IPS-20b (cell line): ENCODE measurements at regions not wholly inside any gene's neighbourhood (a gene's known extent, or its start where the extent isn't known, plus 50 kb on each side); places are given as distances from the start of the nearest gene placed in this dataset.

Source experiments
- H3K27ac ChIP-seq: one replicate; pipeline ENCODE4 v1.5.1; 2013; ENCODE audit warnings: low read length
- H3K27me3 ChIP-seq: 2 replicates; pipeline ENCODE4 v1.6.1; 2013; ENCODE audit warnings: mild to moderate bottlenecking, low read length, inconsistent platforms; ENCODE audit not compliant: insufficient read depth
- H3K36me3 ChIP-seq: 2 replicates; pipeline ENCODE4 v1.6.1; 2013; ENCODE audit warnings: low read depth, mild to moderate bottlenecking, inconsistent platforms, low read length, moderate library complexity; ENCODE audit not compliant: insufficient read depth
- H3K4me1 ChIP-seq: 2 replicates; pipeline ENCODE4 v1.6.1; 2013; ENCODE audit warnings: mild to moderate bottlenecking, control low read depth, inconsistent platforms, low read length, moderate library complexity; ENCODE audit not compliant: insufficient read depth
- H3K4me3 ChIP-seq: 2 replicates; pipeline ENCODE4 v1.5.1; 2013; ENCODE audit warnings: mild to moderate bottlenecking, low read length, inconsistent platforms
- H3K9ac ChIP-seq: 2 replicates; pipeline ENCODE4 v1.6.1; 2013; ENCODE audit warnings: low read depth, mild to moderate bottlenecking, inconsistent platforms, low read length, moderate library complexity
- H3K9me3 ChIP-seq: 2 replicates; pipeline ENCODE4 v1.6.1; 2013; ENCODE audit warnings: mild to moderate bottlenecking, low read depth, low read length, inconsistent platforms; ENCODE audit not compliant: insufficient read depth

DNA sequence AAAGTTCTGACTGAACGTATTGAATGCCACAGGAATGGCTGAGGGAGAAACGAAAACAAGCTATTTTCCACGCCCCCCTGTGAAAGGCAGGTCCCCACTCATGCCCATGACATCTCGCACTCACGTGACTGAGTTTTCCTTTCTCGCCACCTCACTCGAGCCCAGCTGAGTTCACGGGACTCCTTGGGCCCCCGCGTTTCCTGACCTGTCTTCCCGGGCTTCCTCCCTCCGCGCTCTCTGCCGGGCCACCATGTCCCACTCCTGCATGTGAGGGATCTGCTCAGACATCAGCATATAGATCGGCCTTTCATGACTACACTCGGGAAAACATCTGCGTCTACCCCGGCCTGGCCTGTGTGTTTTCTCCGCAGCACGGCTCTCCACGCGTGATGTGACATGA lies 226.0 kb upstream of the ADARB2 start:
- H3K4me3 ChIP-seq: no peak overlapping the region
- no peaks in the 10 kb centered on the region for H3K9me3 ChIP-seq
- no peaks in the 10 kb centered on the region for H3K36me3 ChIP-seq
- no peaks in the 10 kb centered on the region for H3K4me1 ChIP-seq
- H3K27me3 ChIP-seq: no peaks in the 10 kb centered on the region
- no peak overlapping the region for H3K9ac ChIP-seq
- no peak overlapping the region for H3K27ac ChIP-seq

DNA sequence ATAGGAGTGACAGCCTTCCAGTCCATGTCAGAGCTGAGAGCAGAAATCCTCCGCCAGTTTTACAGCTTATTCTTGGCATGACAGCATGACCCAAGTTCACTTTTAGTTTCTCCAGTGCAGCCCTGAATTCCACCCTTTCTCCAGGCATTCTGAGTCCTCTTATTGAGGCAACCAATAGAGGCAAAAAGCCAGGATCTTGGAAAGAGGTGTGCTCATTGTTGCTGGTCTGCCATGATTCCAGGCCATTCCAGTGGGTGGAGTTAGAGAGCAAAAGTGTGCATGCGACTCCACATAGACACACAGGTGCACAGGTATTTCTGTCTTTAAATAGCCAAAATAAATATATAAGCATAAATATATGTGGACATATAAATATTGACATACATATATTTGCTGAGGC lies 224.7 kb upstream of the ADARB2 start:
- no peak overlapping the region for H3K9ac ChIP-seq
- H3K9me3 ChIP-seq: no peaks in the 10 kb centered on the region
- H3K4me3 ChIP-seq: no peak overlapping the region
- no peaks in the 10 kb centered on the region for H3K27me3 ChIP-seq
- H3K4me1 ChIP-seq: no peaks in the 10 kb centered on the region
- H3K36me3 ChIP-seq: no peaks in the 10 kb centered on the region
- no peak overlapping the region for H3K27ac ChIP-seq

DNA sequence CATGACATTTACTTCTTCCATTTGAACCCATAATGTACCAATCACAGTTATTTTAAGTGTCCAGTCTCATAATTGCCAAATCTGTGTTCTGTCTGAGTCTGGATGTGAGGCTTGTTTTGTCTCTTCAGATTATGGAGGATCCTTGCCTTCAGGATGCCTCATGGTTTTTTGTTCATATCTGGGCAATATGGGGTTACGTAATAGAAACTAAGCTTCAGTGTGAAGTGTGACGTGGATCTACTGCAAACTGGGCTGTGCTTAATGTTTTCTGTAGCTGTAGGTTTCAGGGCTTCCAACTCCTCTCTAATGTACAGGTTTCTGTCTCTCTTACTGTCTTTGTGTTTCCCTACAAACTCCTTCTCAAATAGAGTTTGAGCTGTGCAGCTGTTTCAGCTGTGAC lies 223.7 kb upstream of the ADARB2 start:
- H3K27ac ChIP-seq: no peak overlapping the region
- H3K9ac ChIP-seq: no peak overlapping the region
- no peaks in the 10 kb centered on the region for H3K4me1 ChIP-seq

DNA sequence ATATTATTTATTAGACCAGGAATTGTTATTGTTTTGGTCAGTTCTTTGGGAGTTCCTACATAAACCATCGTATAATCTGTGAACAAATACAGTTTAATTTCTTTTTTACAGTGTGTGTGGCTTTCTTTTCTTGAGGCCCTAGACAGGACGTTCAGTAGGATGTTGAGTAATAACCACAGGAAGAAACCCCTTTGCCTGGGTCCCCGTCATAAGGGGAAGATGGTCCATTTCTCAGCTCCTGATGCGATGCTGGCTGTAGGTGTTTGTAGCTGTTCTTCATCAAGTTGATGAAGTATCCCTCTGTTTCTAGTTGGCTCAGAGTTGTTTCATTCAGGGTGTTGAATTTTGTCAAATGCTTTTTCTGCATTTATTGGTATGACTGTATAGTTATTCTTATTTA lies 219.7 kb upstream of the ADARB2 start:
- Histone ChIP-seq H3K4me3 (no peak overlapping the region), H3K27me3 (no peaks in the 10 kb centered on the region), H3K9me3 (no peaks in the 10 kb centered on the region), H3K4me1 (no peaks in the 10 kb centered on the region), H3K36me3 (no peaks in the 10 kb centered on the region), H3K27ac (no peak overlapping the region), H3K9ac (no peak overlapping the region)

More for the DNA sequence above, 223.7 kb upstream of the ADARB2 start:
- Histone ChIP-seq H3K4me3 (no peak overlapping the region), H3K36me3 (no peaks in the 10 kb centered on the region), H3K27me3 (no peaks in the 10 kb centered on the region), H3K9me3 (no peaks in the 10 kb centered on the region)

DNA sequence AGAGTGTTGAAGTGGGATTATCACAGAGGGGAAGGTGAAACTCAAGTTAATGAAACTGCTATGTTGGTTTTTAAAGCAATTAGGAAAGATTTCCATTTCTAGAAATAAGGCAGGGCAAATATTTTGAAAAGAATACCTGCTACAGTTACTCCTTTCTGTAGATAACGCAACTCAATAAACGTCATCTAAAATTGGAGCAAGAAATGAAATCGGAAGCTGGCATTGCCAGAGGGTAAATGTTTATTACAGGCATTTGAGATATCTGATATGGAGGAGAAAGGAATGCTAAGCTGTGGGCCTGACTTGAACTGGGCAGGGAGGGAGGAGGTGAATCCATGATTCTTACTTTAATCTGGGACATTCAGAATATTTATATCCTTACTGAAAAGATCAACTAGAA lies 217.0 kb upstream of the ADARB2 start:
- H3K27me3 ChIP-seq: no peaks in the 10 kb centered on the region
- H3K27ac ChIP-seq: no peak overlapping the region
- H3K9me3 ChIP-seq: no peaks in the 10 kb centered on the region
- no peaks in the 10 kb centered on the region for H3K36me3 ChIP-seq
- H3K4me3 ChIP-seq: no peak overlapping the region
- H3K9ac ChIP-seq: no peak overlapping the region
- H3K4me1 ChIP-seq: no peaks in the 10 kb centered on the region

DNA sequence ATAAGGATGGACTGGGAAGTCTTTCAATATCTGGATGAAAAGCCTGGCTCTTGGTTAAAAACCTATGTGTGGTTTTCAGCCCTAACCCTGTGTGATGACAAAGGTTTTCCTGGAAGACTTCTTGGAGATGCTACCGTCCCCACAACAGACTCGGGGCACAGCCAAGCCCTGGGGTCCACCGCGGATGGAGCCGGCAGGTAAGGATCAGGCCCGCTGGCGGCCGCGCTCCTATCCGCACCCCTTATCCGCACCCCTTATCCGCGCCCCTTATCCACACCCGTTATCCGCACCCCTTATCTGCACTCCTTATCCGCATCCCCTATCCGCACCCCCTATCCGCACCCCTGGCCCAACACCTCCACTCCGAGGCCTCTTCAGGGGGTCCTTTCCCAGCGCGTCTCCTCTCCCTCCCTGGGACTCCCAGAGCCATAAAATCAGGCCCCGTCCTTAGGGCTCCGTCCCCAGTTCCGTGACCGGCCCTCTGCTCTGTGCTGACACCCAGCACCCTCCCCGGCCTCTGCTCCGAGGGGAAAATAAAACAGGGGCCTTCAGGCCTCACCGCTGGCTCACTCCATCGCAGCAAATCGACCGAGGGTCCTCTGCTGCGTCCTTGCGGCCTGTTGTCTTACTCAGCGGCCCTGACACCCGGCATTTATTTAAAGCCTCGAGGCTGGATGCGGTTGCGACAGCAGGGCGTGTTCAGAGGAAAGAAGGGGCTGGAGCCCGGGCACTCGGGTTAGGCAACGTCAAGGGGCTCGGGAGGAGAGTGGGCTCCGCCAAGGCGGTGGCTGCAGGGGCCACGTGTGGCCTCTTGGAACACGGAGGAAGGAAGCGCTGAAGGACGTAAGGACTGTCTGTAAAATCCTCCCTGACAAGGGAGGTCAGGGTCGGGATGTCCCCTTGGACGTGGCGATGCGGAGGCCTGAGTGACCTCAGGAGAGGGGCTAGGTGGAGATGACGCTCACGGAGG lies 215.1 kb upstream of the ADARB2 start:
- Histone ChIP-seq H3K4me3 (no peak overlapping the region), H3K9me3 (no peaks in the 10 kb centered on the region), H3K27ac (no peak overlapping the region), H3K36me3 (no peaks in the 10 kb centered on the region), H3K9ac (no peak overlapping the region), H3K4me1 (no peaks in the 10 kb centered on the region), H3K27me3 (no peaks in the 10 kb centered on the region)

DNA sequence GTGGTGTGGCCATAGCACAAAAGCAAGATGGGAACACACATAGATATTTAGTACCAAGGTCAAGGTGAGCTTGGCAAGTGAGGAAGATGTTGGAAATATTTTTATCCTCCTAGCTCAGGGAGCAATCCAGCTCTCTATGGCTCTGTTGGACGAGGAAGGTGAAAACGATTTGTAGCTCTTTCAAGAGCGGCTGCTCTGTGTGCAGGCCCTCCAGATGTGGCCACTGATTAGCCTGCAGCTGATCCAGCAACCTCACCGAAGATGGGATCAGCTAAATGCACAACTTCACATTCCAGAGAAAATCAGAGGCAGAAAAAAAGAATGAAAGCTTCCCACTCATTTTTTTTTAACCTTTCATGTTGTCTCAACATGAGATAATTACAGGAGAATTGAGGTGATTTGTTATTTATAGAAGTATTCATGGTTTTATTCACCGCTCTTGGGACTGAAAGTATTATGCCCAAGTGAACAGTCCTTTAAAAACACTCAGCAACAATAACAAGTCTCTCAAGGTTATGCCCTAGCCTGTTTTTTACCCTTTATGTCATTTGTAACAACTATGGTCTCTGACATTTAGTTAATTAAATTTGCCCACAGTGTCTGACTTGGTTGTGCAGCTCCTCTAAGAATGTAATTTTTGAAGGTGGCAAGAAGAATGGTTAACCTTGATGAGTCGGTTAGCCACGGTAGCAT lies 213.6 kb upstream of the ADARB2 start:
- H3K36me3 ChIP-seq: no peaks in the 10 kb centered on the region
- no peak overlapping the region for H3K4me3 ChIP-seq
- no peak overlapping the region for H3K27ac ChIP-seq
- no peaks in the 10 kb centered on the region for H3K4me1 ChIP-seq
- no peaks in the 10 kb centered on the region for H3K27me3 ChIP-seq
- no peaks in the 10 kb centered on the region for H3K9me3 ChIP-seq
- no peak overlapping the region for H3K9ac ChIP-seq

DNA sequence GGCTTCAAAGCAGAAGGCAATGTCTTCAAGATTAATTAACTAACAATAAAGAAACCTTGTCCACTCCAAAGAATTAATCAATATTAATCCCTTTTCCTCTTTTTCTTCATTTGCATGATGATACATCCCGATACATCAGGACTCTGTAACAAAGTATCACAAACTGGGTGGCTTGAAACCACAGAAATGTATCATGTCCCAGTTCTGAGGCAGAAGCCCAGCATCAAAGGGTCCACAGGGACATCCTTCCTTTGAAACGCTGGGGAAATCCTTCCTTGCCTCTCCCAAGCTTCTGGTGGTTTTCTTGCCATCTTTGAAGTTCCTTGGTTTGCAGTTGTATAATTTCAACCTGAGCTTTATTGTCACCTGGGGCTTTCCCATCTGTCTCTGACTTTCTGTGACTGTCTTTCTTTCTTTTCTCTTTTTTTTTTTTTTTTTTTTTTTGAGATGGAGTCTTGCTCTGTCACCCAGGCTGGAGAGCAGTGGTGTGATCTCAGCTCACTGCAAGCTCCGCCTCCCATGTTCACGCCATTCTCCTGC lies 210.2 kb upstream of the ADARB2 start:
- Histone ChIP-seq H3K36me3 (no peaks in the 10 kb centered on the region), H3K4me3 (no peak overlapping the region), H3K9ac (no peak overlapping the region), H3K27me3 (no peaks in the 10 kb centered on the region), H3K27ac (no peak overlapping the region), H3K9me3 (no peaks in the 10 kb centered on the region), H3K4me1 (no peaks in the 10 kb centered on the region)

DNA sequence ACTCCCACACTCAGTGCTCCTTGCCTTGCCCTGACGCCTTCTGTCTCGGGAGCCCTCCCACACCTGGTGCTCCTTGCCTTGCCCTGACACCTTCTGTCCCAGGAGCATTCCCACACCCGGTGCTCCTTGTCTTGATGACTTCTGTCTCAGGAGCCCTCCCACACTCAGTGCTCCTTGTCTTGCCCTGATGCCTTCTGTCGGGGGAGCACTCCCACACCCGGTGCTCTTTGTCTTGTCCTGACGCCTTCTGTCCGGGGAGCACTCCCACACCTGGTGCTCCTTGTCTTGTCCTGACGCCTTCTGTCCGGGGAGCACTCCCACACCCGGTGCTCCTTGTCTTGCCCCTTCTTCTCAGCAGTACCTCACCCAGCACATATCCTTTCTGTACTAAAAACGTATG lies 207.2 kb upstream of the ADARB2 start:
- Histone ChIP-seq H3K9me3 (no peaks in the 10 kb centered on the region), H3K9ac (no peak overlapping the region), H3K4me3 (no peak overlapping the region), H3K36me3 (no peaks in the 10 kb centered on the region), H3K27me3 (no peaks in the 10 kb centered on the region), H3K27ac (no peak overlapping the region), H3K4me1 (no peaks in the 10 kb centered on the region)

DNA sequence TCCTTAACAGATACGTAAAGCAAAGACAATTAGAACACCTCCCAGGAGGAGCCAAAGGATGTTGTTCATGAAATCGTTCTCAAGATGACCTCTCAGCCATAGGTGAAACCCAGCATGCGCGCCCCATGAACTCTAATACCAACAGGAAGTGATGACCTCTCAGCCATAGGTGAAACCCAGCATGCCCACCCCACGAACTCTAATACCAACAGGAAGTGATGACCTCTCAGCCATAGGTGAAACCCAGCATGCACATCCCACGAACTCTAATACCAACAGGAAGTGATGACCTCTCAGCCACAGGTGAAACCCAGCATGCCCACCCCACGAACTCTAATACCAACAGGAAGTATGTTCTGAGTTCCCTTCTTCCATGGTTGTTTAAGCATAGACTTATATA lies 205.2 kb upstream of the ADARB2 start:
- Histone ChIP-seq H3K4me3 (no peak overlapping the region), H3K9ac (no peak overlapping the region), H3K9me3 (no peaks in the 10 kb centered on the region)

DNA sequence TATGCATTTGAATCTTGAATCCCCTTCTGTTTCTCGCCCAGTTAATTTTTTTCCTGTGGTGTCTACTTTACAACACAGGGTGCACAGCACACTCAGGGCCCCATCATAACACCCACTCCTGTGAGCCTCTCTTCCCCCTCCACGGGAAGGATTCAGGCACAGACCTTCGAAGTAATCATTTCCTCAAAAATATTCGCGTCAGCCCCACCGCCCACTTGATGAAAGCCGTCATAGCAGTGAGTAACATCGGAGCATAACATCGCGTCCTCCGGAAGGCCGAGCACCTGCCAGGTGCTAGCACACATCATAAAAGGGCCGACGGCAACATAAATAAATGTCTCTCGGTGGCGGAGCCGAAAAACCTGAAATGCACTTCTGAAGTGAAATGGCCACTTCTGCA lies 201.7 kb upstream of the ADARB2 start:
- no peaks in the 10 kb centered on the region for H3K36me3 ChIP-seq
- H3K27ac ChIP-seq: no peak overlapping the region
- H3K27me3 ChIP-seq: no peaks in the 10 kb centered on the region
- no peaks in the 10 kb centered on the region for H3K4me1 ChIP-seq
- H3K9me3 ChIP-seq: no peaks in the 10 kb centered on the region
- H3K9ac ChIP-seq: no peak overlapping the region
- no peak overlapping the region for H3K4me3 ChIP-seq

More for the DNA sequence above, 205.2 kb upstream of the ADARB2 start:
- Histone ChIP-seq H3K36me3 (no peaks in the 10 kb centered on the region), H3K27ac (no peak overlapping the region), H3K4me1 (no peaks in the 10 kb centered on the region), H3K27me3 (no peaks in the 10 kb centered on the region)

DNA sequence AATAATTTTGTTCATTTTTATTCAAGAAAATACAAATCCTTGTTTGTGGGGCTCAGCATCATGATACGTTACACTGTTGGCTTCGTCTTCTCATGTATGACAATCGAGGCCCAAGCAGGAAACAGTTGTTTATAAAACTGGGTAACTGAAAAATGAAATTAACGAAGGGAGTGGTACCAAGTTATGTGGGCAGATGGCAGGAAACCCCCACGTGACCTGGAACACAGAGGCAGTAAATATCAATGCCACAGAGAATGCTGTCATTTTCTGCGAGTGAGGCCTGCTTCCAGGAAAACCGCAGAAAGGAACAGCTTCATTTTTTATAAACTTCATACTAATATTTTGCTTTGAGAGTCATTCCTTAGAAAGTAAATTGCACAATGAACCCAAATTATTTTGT lies 201.0 kb upstream of the ADARB2 start:
- Histone ChIP-seq H3K36me3 (no peaks in the 10 kb centered on the region), H3K27ac (no peak overlapping the region), H3K9me3 (no peaks in the 10 kb centered on the region), H3K4me3 (no peak overlapping the region), H3K27me3 (no peaks in the 10 kb centered on the region; the same call in 1 of the 2 replicates), H3K4me1 (no peaks in the 10 kb centered on the region), H3K9ac (no peak overlapping the region)
